ENCODE measurements at regions not wholly inside any gene's neighbourhood (a gene's known extent, or its start where the extent isn't known, plus 50 kb on each side); places are given as distances from the start of the nearest gene placed in this dataset.

- TF ChIP-seq CTCF (IDR thresholded peaks at IDR 0.05; ENCODE audit: insufficient read depth, low read depth, low read length) (no peak), EZH2 (IDR thresholded peaks at IDR 0.05; ENCODE audit: insufficient read depth, low read length) (no peak)
Observed at GRCh38 chr19:33956941-33957340, 160.3 kb downstream of the KCTD15 start.

All from astrocyte (in vitro differentiated cells and primary cell).